ENCODE measurements at regions not wholly inside any gene's neighbourhood (a gene's known extent, or its start where the extent isn't known, plus 50 kb on each side); places are given as distances from the start of the nearest gene placed in this dataset.

- Histone ChIP-seq H3K36me3 (ENCODE audit: insufficient read depth, low read length) (no peaks in the 10 kb centered on the region), H3K4me3 (ENCODE audit: low read length) (no peak overlapping the region), H2AFZ (ENCODE audit: low read depth, low read length) (no peak overlapping the region), H3K9me3 (ENCODE audit: low read length) (no peaks in the 10 kb centered on the region), H3K27me3 (ENCODE audit: insufficient read depth, low read length) (no peaks in the 10 kb centered on the region), H3K4me1 (ENCODE audit: insufficient read depth, low read length) (no peaks in the 10 kb centered on the region)
Measured at GRCh38 chr1:55717111-55717510, 501.9 kb upstream of the USP24 start.

GRCh38 chr1:55716610-55717009 lies 501.4 kb upstream of the USP24 start:
- Histone ChIP-seq H3K4me1 (ENCODE audit: insufficient read depth, low read length) (no peaks in the 10 kb centered on the region), H3K9me3 (ENCODE audit: low read length) (no peaks in the 10 kb centered on the region), H3K27me3 (ENCODE audit: insufficient read depth, low read length) (no peaks in the 10 kb centered on the region), H3K36me3 (ENCODE audit: insufficient read depth, low read length) (no peaks in the 10 kb centered on the region), H3K4me3 (ENCODE audit: low read length) (no peak overlapping the region), H2AFZ (ENCODE audit: low read depth, low read length) (no peak overlapping the region)

- Histone ChIP-seq H2AFZ (ENCODE audit: low read depth, low read length) (no peak overlapping the region), H3K4me3 (ENCODE audit: low read length) (no peak overlapping the region), H3K9me3 (ENCODE audit: low read length) (no peaks in the 10 kb centered on the region), H3K36me3 (ENCODE audit: insufficient read depth, low read length) (no peaks in the 10 kb centered on the region), H3K27me3 (ENCODE audit: insufficient read depth, low read length) (no peaks in the 10 kb centered on the region), H3K4me1 (ENCODE audit: insufficient read depth, low read length) (no peaks in the 10 kb centered on the region)
Measured at GRCh38 chr1:55716151-55716550, 501.0 kb upstream of the USP24 start.

DNA sequence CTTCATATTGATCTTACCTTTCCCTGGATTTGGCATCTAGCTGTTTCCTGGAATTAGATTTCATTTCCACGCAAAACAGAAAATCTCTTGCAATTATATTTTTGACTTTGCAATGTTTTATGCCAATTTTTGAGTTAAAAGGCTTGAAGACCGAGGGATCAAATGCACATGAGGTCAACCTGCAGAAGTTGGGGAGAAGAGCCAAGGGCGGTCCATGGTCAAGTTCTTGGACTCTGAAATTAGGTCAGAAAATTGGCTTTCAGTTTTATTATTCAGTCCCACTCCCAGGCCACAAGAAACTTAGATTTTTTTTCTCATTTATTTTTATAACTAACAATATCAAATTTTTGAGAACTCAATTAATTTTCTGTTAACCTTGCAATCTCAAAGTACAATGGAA lies 499.1 kb upstream of the USP24 start:
- H3K9me3 ChIP-seq (ENCODE audit: low read length): no peaks in the 10 kb centered on the region
- H3K27me3 ChIP-seq (ENCODE audit: insufficient read depth, low read length): no peaks in the 10 kb centered on the region
- no peak overlapping the region for H3K4me3 ChIP-seq (ENCODE audit: low read length)
- H2AFZ ChIP-seq (ENCODE audit: low read depth, low read length): no peak overlapping the region
- no peaks in the 10 kb centered on the region for H3K36me3 ChIP-seq (ENCODE audit: insufficient read depth, low read length)
- H3K4me1 ChIP-seq (ENCODE audit: insufficient read depth, low read length): no peaks in the 10 kb centered on the region

DNA sequence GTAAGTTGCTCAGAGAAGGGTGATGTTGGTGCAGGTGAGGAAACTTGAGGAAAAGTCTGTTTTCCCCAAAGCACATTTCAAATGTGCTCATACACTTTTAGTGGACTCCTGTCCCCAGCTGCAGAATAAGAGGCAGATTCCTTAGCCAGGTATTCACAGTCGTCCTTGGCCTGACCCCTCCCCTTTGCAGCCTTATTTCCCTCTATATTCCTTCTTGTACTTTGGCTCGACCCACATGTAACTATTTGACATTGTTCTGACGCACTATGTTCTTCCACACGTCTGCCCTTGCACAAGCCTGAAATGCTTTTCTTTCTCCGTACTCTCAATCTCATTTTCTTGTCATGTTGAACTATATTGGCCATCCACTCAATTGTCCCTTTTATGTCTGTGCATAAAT lies 498.4 kb upstream of the USP24 start:
- Histone ChIP-seq H3K36me3 (ENCODE audit: insufficient read depth, low read length) (no peaks in the 10 kb centered on the region), H3K27me3 (ENCODE audit: insufficient read depth, low read length) (no peaks in the 10 kb centered on the region), H3K4me3 (ENCODE audit: low read length) (no peak overlapping the region), H2AFZ (ENCODE audit: low read depth, low read length) (no peak overlapping the region), H3K9me3 (ENCODE audit: low read length) (no peaks in the 10 kb centered on the region), H3K4me1 (ENCODE audit: insufficient read depth, low read length) (peaks cover 5% of the 10 kb centered on the region)

- Histone ChIP-seq H2AFZ (ENCODE audit: low read depth, low read length) (no peak overlapping the region), H3K4me1 (ENCODE audit: insufficient read depth, low read length) (peaks cover 6% of the 10 kb centered on the region), H3K36me3 (ENCODE audit: insufficient read depth, low read length) (no peaks in the 10 kb centered on the region), H3K4me3 (ENCODE audit: low read length) (no peak overlapping the region), H3K27me3 (ENCODE audit: insufficient read depth, low read length) (no peaks in the 10 kb centered on the region), H3K9me3 (ENCODE audit: low read length) (no peaks in the 10 kb centered on the region)
Measured at GRCh38 chr1:55712148-55712547, 497.0 kb upstream of the USP24 start.

GRCh38 chr1:55708781-55709180 lies 493.6 kb upstream of the USP24 start:
- no peak overlapping the region for H3K4me3 ChIP-seq (ENCODE audit: low read length)
- no peaks in the 10 kb centered on the region for H3K9me3 ChIP-seq (ENCODE audit: low read length)
- no peak overlapping the region for H2AFZ ChIP-seq (ENCODE audit: low read depth, low read length)
- no peaks in the 10 kb centered on the region for H3K27me3 ChIP-seq (ENCODE audit: insufficient read depth, low read length)
- H3K4me1 ChIP-seq (ENCODE audit: insufficient read depth, low read length): peaks cover 6% of the 10 kb centered on the region
- H3K36me3 ChIP-seq (ENCODE audit: insufficient read depth, low read length): no peaks in the 10 kb centered on the region

- no peaks in the 10 kb centered on the region for H3K27me3 ChIP-seq (ENCODE audit: insufficient read depth, low read length)
- H3K4me3 ChIP-seq (ENCODE audit: low read length): no peak overlapping the region
- no peak overlapping the region for H2AFZ ChIP-seq (ENCODE audit: low read depth, low read length)
- peaks cover 6% of the 10 kb centered on the region for H3K4me1 ChIP-seq (ENCODE audit: insufficient read depth, low read length)
- no peaks in the 10 kb centered on the region for H3K36me3 ChIP-seq (ENCODE audit: insufficient read depth, low read length)
- no peaks in the 10 kb centered on the region for H3K9me3 ChIP-seq (ENCODE audit: low read length)
Measured at GRCh38 chr1:55707846-55708245, 492.7 kb upstream of the USP24 start.

DNA sequence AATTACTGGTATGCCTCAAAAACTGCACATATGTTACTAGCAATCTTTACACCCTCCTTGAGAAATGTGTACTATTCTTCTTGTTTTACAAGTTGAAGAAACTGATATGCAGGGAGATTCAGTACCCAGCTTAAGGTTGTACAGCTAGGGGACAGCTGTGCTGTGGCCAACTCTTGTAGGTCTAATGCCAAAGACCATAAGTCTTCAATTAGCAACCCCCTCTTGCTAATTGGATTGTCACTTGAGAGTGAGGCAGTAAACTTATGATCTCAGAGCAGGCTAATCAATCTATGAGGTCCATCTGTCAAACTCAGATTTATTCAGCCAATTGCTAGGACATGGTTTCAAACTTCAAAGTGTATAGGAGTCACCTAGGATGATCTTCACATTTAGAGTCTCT lies 492.0 kb upstream of the USP24 start:
- H2AFZ ChIP-seq (ENCODE audit: low read depth, low read length): no peak overlapping the region
- H3K27me3 ChIP-seq (ENCODE audit: insufficient read depth, low read length): no peaks in the 10 kb centered on the region
- H3K4me3 ChIP-seq (ENCODE audit: low read length): no peak overlapping the region
- no peaks in the 10 kb centered on the region for H3K9me3 ChIP-seq (ENCODE audit: low read length)
- peaks cover 6% of the 10 kb centered on the region for H3K4me1 ChIP-seq (ENCODE audit: insufficient read depth, low read length)
- H3K36me3 ChIP-seq (ENCODE audit: insufficient read depth, low read length): no peaks in the 10 kb centered on the region

DNA sequence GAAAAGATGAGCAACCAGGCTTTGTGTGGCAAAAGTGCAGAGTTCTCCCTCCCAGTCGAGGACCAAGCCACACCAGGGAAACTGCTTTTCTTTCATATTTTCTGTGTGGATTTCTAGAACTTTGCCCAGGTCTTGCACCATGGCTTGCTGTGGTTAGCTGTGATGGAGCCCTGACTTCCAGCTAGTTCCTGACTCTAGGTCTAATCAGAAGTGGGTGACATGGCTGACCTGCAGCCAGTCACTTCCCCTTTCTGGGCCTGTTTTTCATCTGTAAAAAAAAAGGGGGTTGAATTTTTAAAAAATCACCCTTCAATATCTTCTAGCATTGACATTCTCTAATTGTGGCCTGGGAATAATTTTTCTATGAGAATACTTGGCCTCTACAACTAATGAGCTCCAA lies 491.2 kb upstream of the USP24 start:
- H3K4me1 ChIP-seq (ENCODE audit: insufficient read depth, low read length): peaks cover 6% of the 10 kb centered on the region
- H3K4me3 ChIP-seq (ENCODE audit: low read length): no peak overlapping the region
- no peak overlapping the region for H2AFZ ChIP-seq (ENCODE audit: low read depth, low read length)
- no peaks in the 10 kb centered on the region for H3K27me3 ChIP-seq (ENCODE audit: insufficient read depth, low read length)
- H3K36me3 ChIP-seq (ENCODE audit: insufficient read depth, low read length): no peaks in the 10 kb centered on the region
- no peaks in the 10 kb centered on the region for H3K9me3 ChIP-seq (ENCODE audit: low read length)

GRCh38 chr1:55703726-55704363 lies 488.7 kb upstream of the USP24 start:
- Histone ChIP-seq H3K36me3 (ENCODE audit: insufficient read depth, low read length) (no peaks in the 10 kb centered on the region), H3K4me3 (ENCODE audit: low read length) (no peak overlapping the region), H3K9me3 (ENCODE audit: low read length) (no peaks in the 10 kb centered on the region), H3K4me1 (ENCODE audit: insufficient read depth, low read length) (peaks cover 5% of the 10 kb centered on the region), H2AFZ (ENCODE audit: low read depth, low read length) (no peak overlapping the region), H3K27me3 (ENCODE audit: insufficient read depth, low read length) (no peaks in the 10 kb centered on the region)

DNA sequence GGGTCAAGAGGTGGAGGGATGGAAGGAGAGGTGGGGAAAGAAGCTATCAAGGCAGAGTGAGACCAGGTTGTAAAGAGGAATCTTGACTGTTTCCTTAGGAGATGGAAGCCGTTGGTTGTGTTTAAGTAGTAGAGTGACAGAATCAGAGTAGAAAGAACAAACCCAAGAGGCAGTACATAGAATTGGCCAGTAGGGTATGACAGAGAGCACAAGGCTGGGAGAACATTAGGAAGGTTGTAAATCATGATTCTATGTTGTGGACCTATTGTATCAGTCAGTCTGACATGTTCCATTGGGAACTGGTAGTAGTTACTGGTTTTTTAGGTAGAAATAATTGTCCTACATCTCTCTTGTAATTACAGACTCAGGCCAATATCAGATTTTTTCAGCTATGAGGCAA lies 486.9 kb upstream of the USP24 start:
- Histone ChIP-seq H3K27me3 (ENCODE audit: insufficient read depth, low read length) (no peaks in the 10 kb centered on the region), H2AFZ (ENCODE audit: low read depth, low read length) (no peak overlapping the region), H3K4me3 (ENCODE audit: low read length) (no peak overlapping the region), H3K36me3 (ENCODE audit: insufficient read depth, low read length) (no peaks in the 10 kb centered on the region), H3K9me3 (ENCODE audit: low read length) (no peaks in the 10 kb centered on the region), H3K4me1 (ENCODE audit: insufficient read depth, low read length) (no peaks in the 10 kb centered on the region)

DNA sequence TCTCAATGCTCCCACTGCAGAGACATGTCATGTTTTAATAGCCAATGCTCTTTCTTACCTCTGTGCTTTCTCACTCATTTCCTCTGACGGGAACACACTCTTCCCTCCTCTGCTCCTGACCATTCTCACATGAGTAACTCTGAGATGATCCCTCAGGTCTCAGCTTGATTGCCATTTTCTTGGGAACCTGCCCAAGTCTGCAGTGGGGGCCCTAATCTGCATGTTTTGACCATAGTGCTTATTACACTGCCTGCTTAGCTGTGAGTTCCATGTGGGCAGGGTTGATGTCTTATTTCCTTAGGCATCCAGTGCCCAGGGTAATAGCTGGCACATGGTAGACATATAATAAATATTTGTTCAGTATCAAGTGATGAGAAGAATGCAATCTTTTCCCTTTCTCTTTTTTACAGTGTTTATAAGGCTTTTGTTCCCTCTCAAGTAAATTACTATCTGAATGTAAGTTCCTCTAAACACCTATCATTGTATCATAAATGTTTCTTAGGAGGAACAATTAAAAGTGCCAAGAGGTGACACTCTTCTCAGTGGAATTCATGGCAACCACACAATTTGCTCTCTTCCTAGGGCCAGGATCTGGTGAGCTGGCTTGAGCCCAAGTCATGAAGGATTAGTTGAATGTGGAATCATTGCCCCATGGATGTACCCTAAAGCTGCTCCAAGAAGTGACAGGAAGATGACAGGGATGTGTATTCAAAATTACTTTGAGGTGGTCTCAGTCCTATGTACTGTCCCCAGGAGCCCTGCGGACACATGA lies 485.4 kb upstream of the USP24 start:
- Histone ChIP-seq H3K27me3 (ENCODE audit: insufficient read depth, low read length) (no peaks in the 10 kb centered on the region), H3K9me3 (ENCODE audit: low read length) (no peaks in the 10 kb centered on the region), H3K36me3 (ENCODE audit: insufficient read depth, low read length) (no peaks in the 10 kb centered on the region), H2AFZ (ENCODE audit: low read depth, low read length) (no peak overlapping the region), H3K4me3 (ENCODE audit: low read length) (no peak overlapping the region), H3K4me1 (ENCODE audit: insufficient read depth, low read length) (no peaks in the 10 kb centered on the region)

GRCh38 chr1:55699228-55699627 lies 484.1 kb upstream of the USP24 start:
- no peaks in the 10 kb centered on the region for H3K9me3 ChIP-seq (ENCODE audit: low read length)
- no peak overlapping the region for H3K4me3 ChIP-seq (ENCODE audit: low read length)
- H2AFZ ChIP-seq (ENCODE audit: low read depth, low read length): no peak overlapping the region
- no peaks in the 10 kb centered on the region for H3K4me1 ChIP-seq (ENCODE audit: insufficient read depth, low read length)
- no peaks in the 10 kb centered on the region for H3K36me3 ChIP-seq (ENCODE audit: insufficient read depth, low read length)
- H3K27me3 ChIP-seq (ENCODE audit: insufficient read depth, low read length): no peaks in the 10 kb centered on the region

Measured in neuron (in vitro differentiated cells).